ENCODE measurements at regions not wholly inside any gene's neighbourhood (a gene's known extent, or its start where the extent isn't known, plus 50 kb on each side); places are given as distances from the start of the nearest gene placed in this dataset.
"Not testable (repeated sequence)": the region's sequence is repeated elsewhere in the genome, so short reads cannot be mapped to it uniquely, and the experiment has no call there.

GRCh38 chr13:81350056-81350455 lies 1009.1 kb upstream of the SPRY2 start:
- ATAC-seq, result no peak
- Histone ChIP-seq H3K4me1 (no peaks in the 10 kb centered on the region), H3K9me3 (no peaks in the 10 kb centered on the region), H3K4me3 (no peak overlapping the region), H3K27ac (no peak overlapping the region), H3K27me3 (no peaks in the 10 kb centered on the region), H3K36me3 (no peaks in the 10 kb centered on the region)
- TF ChIP-seq POLR2A (IDR thresholded peaks at IDR 0.05) (no peak), POLR2AphosphoS5 (IDR thresholded peaks at IDR 0.05) (no peak), EP300 (IDR thresholded peaks at IDR 0.05) (no peak), CTCF (IDR thresholded peaks at IDR 0.05) (no peak)
- WGBS, 2 donors (ENCODE audit: low coverage in 1 of 2), result 45 to 60% methylated on average over 1 of the region's 1 CpG

DNA sequence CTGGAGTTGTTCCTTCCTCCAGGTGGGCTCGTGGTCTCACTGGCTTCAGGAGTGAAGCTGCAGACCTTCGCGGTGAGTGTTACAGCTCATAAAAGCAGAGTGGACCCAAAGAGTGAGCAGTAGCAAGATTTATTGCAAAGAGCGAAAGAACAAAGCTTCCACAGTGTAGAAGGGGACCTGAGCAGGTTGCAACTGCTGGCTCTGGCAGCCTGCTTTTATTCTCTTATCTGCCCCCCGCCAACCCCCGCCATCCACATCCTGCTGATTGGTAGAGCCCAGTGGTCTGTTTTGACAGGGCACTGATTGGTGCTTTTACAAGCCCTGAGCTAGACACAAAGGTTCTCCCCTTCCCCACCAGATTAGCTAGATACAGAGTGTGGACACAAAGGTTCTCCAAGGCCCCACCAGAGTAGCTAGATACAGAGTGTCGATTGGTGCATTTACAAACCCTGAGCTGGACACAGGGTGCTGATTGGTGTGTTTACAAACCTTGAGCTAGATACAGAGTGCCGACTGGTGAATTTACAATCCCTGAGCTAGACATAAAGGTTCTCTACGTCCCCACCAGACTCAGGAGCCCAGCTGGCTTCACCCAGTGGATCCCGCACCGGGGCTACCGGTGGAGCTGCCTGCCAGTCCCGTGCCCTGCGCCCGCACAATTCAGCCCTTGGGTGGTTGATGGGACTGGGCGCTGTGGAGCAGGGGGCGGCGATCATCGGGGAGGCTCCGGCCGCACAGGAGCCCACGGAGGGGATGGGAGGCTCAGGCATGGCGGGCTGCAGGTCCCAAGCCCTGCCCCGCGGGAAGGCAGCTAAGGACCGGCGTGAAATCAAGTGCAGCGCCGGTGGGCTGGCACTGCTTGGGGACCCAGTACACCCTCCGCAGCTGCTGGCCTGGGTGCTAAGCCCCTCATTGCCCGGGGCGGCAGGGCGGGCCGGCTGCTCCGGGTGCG lies 999.5 kb upstream of the SPRY2 start:
- H3K9me3 ChIP-seq, H3K4me1 ChIP-seq, H3K27me3 ChIP-seq, ATAC-seq, H3K4me3 ChIP-seq, H3K27ac ChIP-seq, H3K36me3 ChIP-seq: not testable (repeated sequence)
- 90 to 98% methylated on average over 3 to 8 of the region's 36 CpGs for WGBS, 2 donors (ENCODE audit: low coverage in 1 of 2)

GRCh38 chr13:81339666-81340065 lies 998.7 kb upstream of the SPRY2 start:
- H3K4me3 ChIP-seq, H3K9me3 ChIP-seq, ATAC-seq, H3K27me3 ChIP-seq, H3K4me1 ChIP-seq, H3K27ac ChIP-seq, H3K36me3 ChIP-seq: not testable (repeated sequence)
- WGBS, 2 donors (ENCODE audit: low coverage in 1 of 2), result 90 to 98% methylated on average over 8 to 9 of the region's 14 CpGs

GRCh38 chr13:81334481-81334880 lies 993.6 kb upstream of the SPRY2 start:
- Histone ChIP-seq H3K36me3 (no peaks in the 10 kb centered on the region), H3K9me3 (peaks cover 0 to 5% (median 0%) of the 10 kb centered on the region in 3 donors), H3K4me1 (no peaks in the 10 kb centered on the region), H3K4me3 (no peak overlapping the region), H3K27me3 (no peaks in the 10 kb centered on the region), H3K27ac (no peak overlapping the region)
- TF ChIP-seq EP300 (IDR thresholded peaks at IDR 0.05) (no peak), CTCF (IDR thresholded peaks at IDR 0.05) (no peak)
- no peak for ATAC-seq
- 78 to 87% methylated on average over 4 of the region's 4 CpGs for WGBS, 2 donors (ENCODE audit: low coverage in 1 of 2)

- H3K4me3 ChIP-seq, result no peak overlapping the region
- H3K27me3 ChIP-seq, result no peaks in the 10 kb centered on the region
- WGBS, 2 donors (ENCODE audit: low coverage in 1 of 2), result 43 to 90% methylated on average over 1 of the region's 1 CpG
- H3K27ac ChIP-seq, result no peak overlapping the region
- TF ChIP-seq POLR2A (IDR thresholded peaks at IDR 0.05), result no peak
- no peak for TF ChIP-seq EP300 (IDR thresholded peaks at IDR 0.05)
- TF ChIP-seq CTCF (IDR thresholded peaks at IDR 0.05), result no peak
- TF ChIP-seq POLR2AphosphoS5 (IDR thresholded peaks at IDR 0.05), result no peak
- H3K9me3 ChIP-seq, result no peaks in the 10 kb centered on the region
- ATAC-seq, result no peak
- no peaks in the 10 kb centered on the region for H3K4me1 ChIP-seq
- no peaks in the 10 kb centered on the region for H3K36me3 ChIP-seq
Measured at GRCh38 chr13:81326913-81327312, 986.0 kb upstream of the SPRY2 start.

- Histone ChIP-seq H3K4me3 (no peak overlapping the region), H3K27me3 (no peaks in the 10 kb centered on the region), H3K9me3 (no peaks in the 10 kb centered on the region), H3K4me1 (no peaks in the 10 kb centered on the region), H3K27ac (no peak overlapping the region), H3K36me3 (no peaks in the 10 kb centered on the region)
- no peak for ATAC-seq
- TF ChIP-seq POLR2AphosphoS5 (IDR thresholded peaks at IDR 0.05) (no peak), EP300 (IDR thresholded peaks at IDR 0.05) (no peak), POLR2A (IDR thresholded peaks at IDR 0.05) (no peak), CTCF (IDR thresholded peaks at IDR 0.05) (no peak)
- 86 to 94% methylated on average over 1 to 2 of the region's 2 CpGs for WGBS, 2 donors (ENCODE audit: low coverage in 1 of 2)
Measured at GRCh38 chr13:81320516-81320915, 979.6 kb upstream of the SPRY2 start.

All from gastroesophageal sphincter (tissue), 4 donors.